Large intestine (tissue), 3 donors: ENCODE measurements at regions not wholly inside any gene's neighbourhood (a gene's known extent, or its start where the extent isn't known, plus 50 kb on each side); places are given as distances from the start of the nearest gene placed in this dataset.
"Not testable (repeated sequence)": the region's sequence is repeated elsewhere in the genome, so short reads cannot be mapped to it uniquely, and the experiment has no call there.

Experiments used
- DNase-seq, 2 donors: peaks; one replicate each; pipeline versions ENCODE4 v3.0.0 to v3.0.0-alpha.2; 2013
- H3K27ac ChIP-seq: one replicate; pipeline ENCODE4 v1.5.1; 2013; ENCODE audit warnings: low read length
- H3K27me3 ChIP-seq: 2 replicates; pipeline ENCODE4 v1.6.1; 2013; ENCODE audit warnings: low read length; ENCODE audit not compliant: control insufficient read depth, insufficient read depth
- H3K36me3 ChIP-seq: 2 replicates; pipeline ENCODE4 v1.6.1; 2013; ENCODE audit warnings: low read length; ENCODE audit not compliant: control insufficient read depth, insufficient read depth
- H3K4me1 ChIP-seq: one replicate; pipeline ENCODE4 v1.6.1; 2013; ENCODE audit warnings: low read length; ENCODE audit not compliant: control insufficient read depth, insufficient read depth
- H3K4me3 ChIP-seq: one replicate; pipeline ENCODE4 v1.5.1; 2013; ENCODE audit warnings: low read length
- H3K9me3 ChIP-seq: one replicate; pipeline ENCODE4 v1.6.1; 2013; ENCODE audit warnings: mild to moderate bottlenecking, low read depth, low read length, moderate library complexity; ENCODE audit not compliant: control insufficient read depth
- WGBS: methylation state at CpG from one replicate; pipeline ENCODE4 v1.1.5; 2013; ENCODE audit warnings: low lambda C conversion rate; ENCODE audit not compliant: insufficient coverage; 5-methylcytosine and 5-hydroxymethylcytosine counted together

GRCh38 chr19:23482829-23483228, 87.6 kb upstream of the ZNF91 start:
- WGBS: no CpG with 5 or more reads among the region's 5 CpGs
- no peaks in the 10 kb centered on the region for H3K9me3 ChIP-seq
- no peaks in the 10 kb centered on the region for H3K27me3 ChIP-seq
- no peaks in the 10 kb centered on the region for H3K4me1 ChIP-seq
- DNase-seq: no peak
- no peak overlapping the region for H3K4me3 ChIP-seq
- H3K36me3 ChIP-seq: no peaks in the 10 kb centered on the region
- no peak overlapping the region for H3K27ac ChIP-seq

GRCh38 chr19:23481043-23481442, 85.8 kb upstream of the ZNF91 start:
- Histone ChIP-seq H3K9me3 (no peaks in the 10 kb centered on the region), H3K27me3 (no peaks in the 10 kb centered on the region), H3K4me3 (no peak overlapping the region), H3K4me1 (no peaks in the 10 kb centered on the region), H3K36me3 (no peaks in the 10 kb centered on the region), H3K27ac (no peak overlapping the region)
- peak in 1 of 2 donors; percentile 33 for DNase-seq
- no CpG with 5 or more reads among the region's 2 CpGs for WGBS

DNA sequence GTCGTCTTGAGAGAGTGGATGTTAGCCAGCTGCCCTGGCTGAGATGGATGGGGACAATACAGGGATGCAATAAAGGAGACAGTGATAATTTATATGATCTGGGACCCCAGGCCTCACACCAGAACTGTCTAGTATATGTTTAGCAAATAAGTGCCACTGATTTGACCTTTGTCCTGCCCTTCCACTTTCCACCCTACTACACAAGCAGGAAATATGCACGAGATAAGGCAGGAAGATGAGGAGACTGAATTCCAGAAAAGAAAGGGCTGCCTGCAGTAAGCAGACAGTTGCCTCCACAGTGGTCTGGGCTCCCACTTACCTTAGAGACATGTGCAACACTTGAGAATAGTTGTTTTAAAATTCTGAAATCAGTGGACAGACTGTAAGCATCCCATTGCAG, 80.2 kb upstream of the ZNF91 start:
- H3K36me3 ChIP-seq: no peaks in the 10 kb centered on the region
- no peak overlapping the region for H3K27ac ChIP-seq
- no peak for DNase-seq
- WGBS: 40% methylated on average over 1 of the region's 2 CpGs
- H3K4me1 ChIP-seq: no peaks in the 10 kb centered on the region
- peaks cover 2% of the 10 kb centered on the region for H3K9me3 ChIP-seq
- no peak overlapping the region for H3K4me3 ChIP-seq
- peaks cover 8% of the 10 kb centered on the region for H3K27me3 ChIP-seq

DNA sequence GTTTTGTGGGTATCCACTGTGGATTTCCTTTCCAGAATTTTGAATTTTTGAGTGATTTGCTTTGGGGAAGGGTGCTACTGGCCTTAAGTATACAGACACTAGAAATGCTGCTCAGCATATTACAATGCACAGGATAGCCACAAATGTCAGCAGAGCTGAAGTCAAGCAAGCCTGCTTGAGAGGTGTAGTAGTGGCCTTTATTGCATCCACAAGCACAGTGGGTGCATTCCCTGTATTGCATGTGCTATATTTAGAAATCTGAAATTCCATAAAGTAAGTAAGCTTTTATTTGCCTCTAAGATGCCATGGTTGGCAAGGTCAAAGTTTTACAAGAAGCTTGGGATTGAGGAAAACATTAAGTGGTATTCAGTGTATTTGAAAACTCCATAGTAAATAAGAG, 79.5 kb upstream of the ZNF91 start:
- no peaks in the 10 kb centered on the region for H3K4me1 ChIP-seq
- peaks cover 10% of the 10 kb centered on the region for H3K27me3 ChIP-seq
- DNase-seq: no peak
- no peaks in the 10 kb centered on the region for H3K36me3 ChIP-seq
- H3K4me3 ChIP-seq: no peak overlapping the region
- peaks cover 3% of the 10 kb centered on the region for H3K9me3 ChIP-seq
- no peak overlapping the region for H3K27ac ChIP-seq

- peaks cover 3% of the 10 kb centered on the region for H3K9me3 ChIP-seq
- H3K4me1 ChIP-seq: no peaks in the 10 kb centered on the region
- no peak overlapping the region for H3K4me3 ChIP-seq
Measured at GRCh38 chr19:23474172-23474571, 78.9 kb upstream of the ZNF91 start.

DNA sequence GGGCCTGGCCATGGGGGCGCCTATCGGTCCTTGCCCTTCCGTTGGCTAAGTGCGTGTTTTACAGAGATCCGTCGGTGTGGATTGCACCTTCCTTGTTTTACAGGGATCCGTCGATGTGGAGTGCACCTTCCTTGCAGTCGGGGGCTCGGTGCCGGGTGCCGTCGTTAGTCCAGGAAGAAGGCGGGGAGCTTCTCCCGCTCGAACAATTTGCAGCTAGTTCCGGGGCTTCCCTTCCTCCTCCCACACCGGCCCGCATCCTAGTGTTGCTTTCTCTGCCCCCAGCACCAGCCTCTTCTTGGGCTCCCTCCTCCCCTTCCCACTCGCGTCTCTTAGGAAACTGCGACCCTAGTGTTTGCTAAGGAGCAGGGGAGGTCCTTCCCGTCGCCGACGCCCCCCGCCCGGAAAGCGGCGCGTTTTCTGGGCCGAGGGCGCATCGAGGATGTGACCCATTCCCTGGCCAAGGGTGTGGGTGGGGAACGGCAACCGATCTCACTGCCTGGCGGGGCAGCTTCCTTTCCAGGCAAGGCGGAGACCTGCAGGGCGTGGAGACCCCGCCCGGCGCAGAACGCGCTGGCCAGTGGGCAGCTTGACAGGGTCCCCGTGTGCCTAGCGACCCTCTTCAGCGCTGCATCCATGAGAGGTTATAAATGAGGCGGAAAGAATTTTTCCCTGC, 75.7 kb upstream of the ZNF91 start:
- Histone ChIP-seq H3K9me3 (peaks cover 24% of the 10 kb centered on the region), H3K27ac (no peak overlapping the region), H3K4me3 (peak overlapping the region; percentile 21)

More at GRCh38 chr19:23474172-23474571, 78.9 kb upstream of the ZNF91 start:
- DNase-seq: no peak
- peaks cover 10% of the 10 kb centered on the region for H3K27me3 ChIP-seq
- H3K27ac ChIP-seq: no peak overlapping the region
- H3K36me3 ChIP-seq: no peaks in the 10 kb centered on the region

GRCh38 chr19:23464349-23464748, 69.1 kb upstream of the ZNF91 start:
- not testable (repeated sequence) for H3K27ac ChIP-seq, H3K4me3 ChIP-seq, H3K27me3 ChIP-seq, H3K36me3 ChIP-seq, DNase-seq, H3K4me1 ChIP-seq
- H3K9me3 ChIP-seq: peaks cover 26% of the 10 kb centered on the region
- no CpG with 5 or more reads among the region's 2 CpGs for WGBS

More for the DNA sequence above, 75.7 kb upstream of the ZNF91 start:
- Histone ChIP-seq H3K36me3 (no peaks in the 10 kb centered on the region), H3K27me3 (peaks cover 10% of the 10 kb centered on the region), H3K4me1 (no peaks in the 10 kb centered on the region)
- peak in 1 of 2 donors; percentile 34 for DNase-seq
- no CpG with 5 or more reads among the region's 48 CpGs for WGBS

- no peak overlapping the region for H3K27ac ChIP-seq
- no peak overlapping the region for H3K4me3 ChIP-seq
- peaks cover 5% of the 10 kb centered on the region for H3K9me3 ChIP-seq
- H3K27me3 ChIP-seq: no peaks in the 10 kb centered on the region
- no peak for DNase-seq
- no peaks in the 10 kb centered on the region for H3K4me1 ChIP-seq
- H3K36me3 ChIP-seq: no peaks in the 10 kb centered on the region
- 40% methylated on average over 1 of the region's 2 CpGs for WGBS
Measured at GRCh38 chr19:23461120-23461519, 65.8 kb upstream of the ZNF91 start.

GRCh38 chr19:23460656-23461055, 65.4 kb upstream of the ZNF91 start:
- DNase-seq: no peak
- Histone ChIP-seq H3K36me3 (no peaks in the 10 kb centered on the region), H3K27me3 (no peaks in the 10 kb centered on the region), H3K27ac (no peak overlapping the region), H3K4me1 (no peaks in the 10 kb centered on the region), H3K9me3 (peaks cover 1% of the 10 kb centered on the region), H3K4me3 (no peak overlapping the region)
- WGBS: no CpG with 5 or more reads among the region's 3 CpGs
